ENCODE measurements at regions not wholly inside any gene's neighbourhood (a gene's known extent, or its start where the extent isn't known, plus 50 kb on each side); places are given as distances from the start of the nearest gene placed in this dataset.
A peak's percentile ranks its signal among the peaks of the same experiment; 100 is the strongest.

DNA sequence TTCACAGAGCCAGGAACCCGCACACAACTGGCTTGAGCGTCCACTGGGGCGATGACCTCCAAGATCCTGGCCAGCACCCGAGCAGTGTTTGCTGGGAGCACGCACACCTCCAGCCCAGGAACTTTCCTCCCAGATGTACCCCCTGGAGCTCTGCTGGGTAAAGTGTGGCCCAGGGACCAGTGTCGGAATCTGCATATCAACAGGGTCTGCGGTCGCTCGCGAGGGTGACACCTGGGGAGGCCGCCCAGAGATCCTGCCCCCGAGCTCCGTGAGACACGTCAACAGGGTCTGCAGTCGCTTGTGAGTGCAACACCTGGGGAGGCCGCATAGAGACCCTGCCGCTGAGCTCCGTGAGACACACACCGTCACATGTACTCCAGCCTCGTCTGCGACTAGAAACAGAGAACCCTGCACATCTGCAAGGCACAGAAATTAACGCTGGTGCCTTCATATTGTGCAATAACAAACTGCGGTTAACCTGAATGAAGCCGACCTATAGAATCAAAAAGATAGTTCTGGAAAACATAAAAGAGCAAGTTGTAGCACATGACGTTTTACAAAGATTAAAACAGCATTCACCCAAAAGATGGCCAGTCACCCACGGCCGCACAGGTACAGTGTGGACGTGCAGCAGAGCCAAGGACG, 172.4 kb downstream of the BRD1 start:
- H3K4ac ChIP-seq (ENCODE audit: low read depth, low read length), result no peak overlapping the region
- H2BK5ac ChIP-seq (ENCODE audit: low read depth, low read length, poor library complexity, severe bottlenecking), result no peak overlapping the region
- H3K14ac ChIP-seq (replicated peaks; ENCODE audit: low read depth, low read length), result no peak overlapping the region
- no peak overlapping the region for H2BK20ac ChIP-seq (ENCODE audit: low read depth, low read length)
- no peak overlapping the region for H3K9ac ChIP-seq (ENCODE audit: low read depth, low read length)
- no peaks in the 10 kb centered on the region for H3K36me3 ChIP-seq (ENCODE audit: control insufficient read depth, insufficient read depth, low read length)
- no peak for ATAC-seq (ENCODE audit: low read depth)
- no peak overlapping the region for H4K91ac ChIP-seq (ENCODE audit: insufficient read depth, low read depth, low read length)
- dilution Hi-C loops (cut with HindIII; ENCODE audit: low sequenced_read_pairs, unreplicated experiment), result no loop called here
- H3K27me3 ChIP-seq (ENCODE audit: control insufficient read depth, insufficient read depth, low read length), result no peaks in the 10 kb centered on the region
- no peak overlapping the region for H4K8ac ChIP-seq (ENCODE audit: low read depth in 2 of 2, low read length in 2 of 2)
- no peak overlapping the region for H3K56ac ChIP-seq (ENCODE audit: extremely low read depth, insufficient read depth, low read length)
- no peak overlapping the region for H3K4me2 ChIP-seq (ENCODE audit: low read depth, low read length)
- peak; percentile 60 for TF ChIP-seq CEBPB (IDR thresholded peaks at IDR 0.05; ENCODE audit: low read depth, low read length)
- TF ChIP-seq, protein P1, sequence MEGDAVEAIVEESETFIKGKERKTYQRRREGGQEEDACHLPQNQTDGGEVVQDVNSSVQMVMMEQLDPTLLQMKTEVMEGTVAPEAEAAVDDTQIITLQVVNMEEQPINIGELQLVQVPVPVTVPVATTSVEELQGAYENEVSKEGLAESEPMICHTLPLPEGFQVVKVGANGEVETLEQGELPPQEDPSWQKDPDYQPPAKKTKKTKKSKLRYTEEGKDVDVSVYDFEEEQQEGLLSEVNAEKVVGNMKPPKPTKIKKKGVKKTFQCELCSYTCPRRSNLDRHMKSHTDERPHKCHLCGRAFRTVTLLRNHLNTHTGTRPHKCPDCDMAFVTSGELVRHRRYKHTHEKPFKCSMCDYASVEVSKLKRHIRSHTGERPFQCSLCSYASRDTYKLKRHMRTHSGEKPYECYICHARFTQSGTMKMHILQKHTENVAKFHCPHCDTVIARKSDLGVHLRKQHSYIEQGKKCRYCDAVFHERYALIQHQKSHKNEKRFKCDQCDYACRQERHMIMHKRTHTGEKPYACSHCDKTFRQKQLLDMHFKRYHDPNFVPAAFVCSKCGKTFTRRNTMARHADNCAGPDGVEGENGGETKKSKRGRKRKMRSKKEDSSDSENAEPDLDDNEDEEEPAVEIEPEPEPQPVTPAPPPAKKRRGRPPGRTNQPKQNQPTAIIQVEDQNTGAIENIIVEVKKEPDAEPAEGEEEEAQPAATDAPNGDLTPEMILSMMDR (conservative IDR thresholded peaks at IDR 0.05; ENCODE audit: low read depth, low read length), result no peak
- POLR2A ChIA-PET (ENCODE audit: unreplicated experiment), result no interaction called here
- no peak overlapping the region for H4K5ac ChIP-seq (ENCODE audit: low read depth, low read length)
- no peak overlapping the region for H3K23ac ChIP-seq (ENCODE audit: low read depth, low read length)
- BruUV-seq (replicated peaks), result no TSS peak
- H4K20me1 ChIP-seq (ENCODE audit: insufficient read depth, low read length), result no peaks in the 10 kb centered on the region
- no peak overlapping the region for H2AFZ ChIP-seq (replicated peaks; ENCODE audit: low read length, poor library complexity)
- H3K9me1 ChIP-seq (ENCODE audit: insufficient read depth, low read length), result no peaks in the 10 kb centered on the region
- CTCF ChIA-PET, result no interaction called here
- 48% methylated on average over 18 of the region's 29 CpGs; no CpG with 5 or more reads in 1 of the 2 experiments for WGBS, 2 experiments (ENCODE audit: extremely low coverage in 2 of 2, insufficient read length in 1 of 2)
- intact Hi-C loops (cut with micrococcal nuclease), result no loop called here
- H2BK15ac ChIP-seq (ENCODE audit: low read depth, low read length), result no peak overlapping the region
- H2AK5ac ChIP-seq (ENCODE audit: low read depth, low read length), result no peak overlapping the region
- H3K18ac ChIP-seq (ENCODE audit: low read depth, low read length), result no peak overlapping the region
- H2AK9ac ChIP-seq (replicated peaks; ENCODE audit: low read depth, low read length, poor library complexity), result no peak overlapping the region
- H3K4me1 ChIP-seq (ENCODE audit: control insufficient read depth, insufficient read depth, low read length), result no peaks in the 10 kb centered on the region
- H3K79me1 ChIP-seq (ENCODE audit: low read depth in 1 of 2, low read length in 2 of 2), result no peaks in the 10 kb centered on the region
- H3K9me3 ChIP-seq (ENCODE audit: control insufficient read depth, insufficient read depth, low read length), result peaks cover 31% of the 10 kb centered on the region
- no peak overlapping the region for H2BK120ac ChIP-seq (ENCODE audit: low read depth, low read length)
- no peak overlapping the region for H3K4me3 ChIP-seq (ENCODE audit: insufficient read depth, low read depth, low read length)
- H3K27ac ChIP-seq (ENCODE audit: insufficient read depth, low read length), result no peak overlapping the region
- no peak for DNase-seq
- in situ Hi-C loops (cut with MboI; ENCODE audit: low sequenced_read_pairs), result no loop called here

Measured in IMR-90 (cell line).